ENCODE measurements at regions not wholly inside any gene's neighbourhood (a gene's known extent, or its start where the extent isn't known, plus 50 kb on each side); places are given as distances from the start of the nearest gene placed in this dataset.
"Not testable (repeated sequence)": the region's sequence is repeated elsewhere in the genome, so short reads cannot be mapped to it uniquely, and the experiment has no call there.

DNA sequence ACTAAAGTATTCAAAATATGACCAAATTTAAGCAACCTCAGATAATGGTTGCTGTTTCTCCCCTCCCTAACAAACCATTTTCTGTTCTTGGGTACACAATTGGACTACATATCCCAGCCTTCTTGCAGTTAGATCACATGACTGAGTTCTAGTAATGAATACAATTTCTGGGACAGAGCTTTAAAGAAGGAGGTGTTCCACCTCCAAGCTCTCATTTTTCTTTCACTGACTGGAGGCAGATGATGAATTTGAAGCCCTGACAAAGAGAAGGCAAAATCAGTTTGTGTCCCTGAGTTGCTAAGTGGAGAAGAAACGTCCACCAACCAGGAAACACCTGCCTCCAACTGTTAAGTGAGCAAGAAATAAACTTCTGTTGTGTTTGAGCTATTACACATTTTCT lies 117.2 kb downstream of the LCA5 start:
- Histone ChIP-seq H3K4me3 (peak overlapping the region in 1 of 10 experiments; percentile 11; a peak in 1 of 20 replicates), H3K27me3 (no peaks in the 10 kb centered on the region), H3K27ac (peak overlapping the region in 1 of 11 experiments; percentile 64; a peak in 2 of 22 replicates), H3K9ac (peak overlapping the region in 1 of 11 experiments; percentile 36; a peak in 1 of 22 replicates), H3K9me3 (replicated peaks in 1 of 11) (no peaks in the 10 kb centered on the region), H3K36me3 (no peaks in the 10 kb centered on the region), H4K20me1 (no peaks in the 10 kb centered on the region), H3K4me2 (peak overlapping the region in 8 of 11 experiments; percentile 17 to 72 (median 48); a peak in 11 of 22 replicates), H3K4me1 (peaks cover 0 to 27% (median 13%) of the 10 kb centered on the region in 10 experiments; a peak in 8 of 20 replicates)
- no peak for TF ChIP-seq Cebpa-rat (IDR thresholded peaks at IDR 0.05)

DNA sequence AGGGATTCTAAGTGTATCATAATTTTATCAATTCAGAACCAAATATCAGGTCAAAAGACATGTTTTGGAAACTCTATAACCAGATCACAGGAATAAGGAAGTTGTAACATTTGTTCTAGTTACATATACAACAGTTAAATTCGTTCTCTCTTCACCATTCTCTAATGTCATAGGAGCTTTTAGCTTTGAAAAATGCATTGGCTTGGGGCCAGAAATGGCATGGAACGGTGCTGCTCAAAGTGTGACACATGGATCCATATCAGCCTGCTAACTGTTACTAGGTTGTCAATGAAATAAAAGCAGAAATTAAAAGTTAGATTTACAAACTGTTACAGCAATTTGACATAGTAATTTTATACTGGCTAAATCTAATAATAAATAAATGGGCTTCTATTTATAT lies 120.3 kb downstream of the LCA5 start:
- H3K4me1 ChIP-seq, result peaks cover 0 to 22% (median 13%) of the 10 kb centered on the region in 10 experiments; a peak in 8 of 20 replicates
- TF ChIP-seq Cebpa-rat (IDR thresholded peaks at IDR 0.05), result no peak
- H3K4me2 ChIP-seq, result no peak overlapping the region

DNA sequence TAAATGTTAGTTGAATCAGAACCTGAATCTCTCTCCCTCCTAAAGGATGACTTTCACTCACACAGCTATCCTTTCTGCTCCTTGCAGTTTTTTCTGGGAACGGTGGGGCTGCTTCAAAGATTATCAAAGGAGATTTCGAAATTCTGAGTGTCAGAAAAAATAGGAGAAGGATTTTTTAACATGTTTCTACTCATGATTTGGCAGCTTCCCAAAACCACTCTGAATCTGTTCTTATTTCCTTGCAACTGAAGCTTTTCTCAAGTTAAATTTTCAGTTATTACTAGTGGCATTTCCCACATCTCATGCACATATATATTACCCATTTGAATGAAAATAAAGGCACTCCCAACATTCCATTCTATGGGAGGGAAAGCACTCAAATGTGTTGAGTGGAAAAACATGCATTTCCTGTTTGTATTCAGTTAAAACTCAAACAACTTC lies 123.6 kb downstream of the LCA5 start:
- Histone ChIP-seq H3K9ac (no peak overlapping the region), H3K4me2 (no peak overlapping the region; a peak in 1 of 22 replicates), H3K4me3 (no peak overlapping the region), H4K20me1 (no peaks in the 10 kb centered on the region), H3K36me3 (no peaks in the 10 kb centered on the region), H3K27ac (no peak overlapping the region), H3K4me1 (no peaks in the 10 kb centered on the region; a peak in 1 of 20 replicates), H3K9me3 (replicated peaks in 1 of 11) (no peaks in the 10 kb centered on the region), H3K27me3 (no peaks in the 10 kb centered on the region)
- no peak for TF ChIP-seq Cebpa-rat (IDR thresholded peaks at IDR 0.05)

More for the DNA sequence above, 120.3 kb downstream of the LCA5 start:
- Histone ChIP-seq H3K27ac (no peak overlapping the region), H3K36me3 (no peaks in the 10 kb centered on the region), H3K27me3 (no peaks in the 10 kb centered on the region), H4K20me1 (no peaks in the 10 kb centered on the region), H3K4me3 (no peak overlapping the region), H3K9me3 (replicated peaks in 1 of 11) (no peaks in the 10 kb centered on the region), H3K9ac (no peak overlapping the region)

DNA sequence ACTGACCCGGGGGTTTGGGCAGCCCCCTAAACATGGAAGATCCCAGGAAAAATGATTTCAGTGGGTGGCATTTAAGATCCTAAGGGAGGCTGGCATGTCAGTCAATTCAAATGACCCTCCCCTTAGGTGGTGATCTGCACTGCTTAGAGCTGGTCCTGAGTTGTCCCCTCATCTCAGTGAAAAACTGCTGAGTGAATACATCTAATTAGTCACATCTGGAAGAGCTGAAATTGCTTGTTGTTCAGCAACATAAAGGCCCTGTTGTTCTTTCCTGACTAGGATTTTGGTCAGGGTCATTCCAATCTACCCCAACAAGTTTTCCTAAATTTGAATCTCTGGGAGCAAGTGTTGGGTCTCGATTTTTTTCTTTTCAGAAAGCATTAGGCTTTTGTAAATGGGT lies 126.4 kb downstream of the LCA5 start:
- Histone ChIP-seq H3K4me3 (no peak overlapping the region), H4K20me1 (no peaks in the 10 kb centered on the region), H3K27me3 (no peaks in the 10 kb centered on the region), H3K4me2 (no peak overlapping the region), H3K9me3 (replicated peaks in 1 of 11) (no peaks in the 10 kb centered on the region), H3K36me3 (no peaks in the 10 kb centered on the region), H3K4me1 (no peaks in the 10 kb centered on the region), H3K9ac (no peak overlapping the region), H3K27ac (no peak overlapping the region)
- no peak for TF ChIP-seq Cebpa-rat (IDR thresholded peaks at IDR 0.05)

DNA sequence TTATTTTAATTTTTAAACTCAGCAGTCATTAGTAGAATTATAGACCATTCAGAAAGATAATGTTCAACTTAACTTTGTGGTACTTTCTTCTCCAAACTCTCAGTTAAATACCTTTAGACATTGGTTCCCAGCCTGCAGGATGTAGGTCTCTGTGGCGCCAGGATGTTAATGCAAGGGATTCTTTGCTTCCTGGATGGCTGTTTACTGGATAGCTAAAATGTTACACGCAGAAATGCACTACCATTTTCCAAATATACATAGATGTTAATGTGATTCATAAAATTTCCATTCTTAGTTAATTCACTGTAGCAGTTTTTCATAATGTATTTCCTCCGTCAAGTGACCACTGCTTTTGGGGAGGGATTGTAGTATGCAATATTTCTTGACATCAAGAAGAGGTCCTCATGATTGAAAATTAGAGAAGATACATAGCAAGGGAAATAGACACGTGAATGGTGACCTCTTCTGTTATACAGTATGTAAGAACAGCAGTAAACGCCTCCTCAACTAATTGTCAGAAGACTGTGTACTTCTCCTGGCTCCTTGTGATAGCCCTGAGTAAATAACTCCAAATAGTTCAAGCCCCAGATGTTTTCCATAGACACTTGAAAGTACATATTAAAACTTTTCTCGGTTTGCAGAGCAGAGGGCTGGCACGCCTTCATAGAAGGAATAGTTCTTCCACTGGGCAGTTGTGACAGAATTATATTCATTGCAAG lies 128.8 kb downstream of the LCA5 start:
- no peaks in the 10 kb centered on the region for H3K36me3 ChIP-seq
- no peaks in the 10 kb centered on the region for H4K20me1 ChIP-seq
- no peaks in the 10 kb centered on the region for H3K27me3 ChIP-seq
- no peak overlapping the region for H3K4me2 ChIP-seq
- H3K4me3 ChIP-seq, result no peak overlapping the region
- TF ChIP-seq Cebpa-rat (IDR thresholded peaks at IDR 0.05), result no peak
- H3K4me1 ChIP-seq, result no peaks in the 10 kb centered on the region
- H3K27ac ChIP-seq, result no peak overlapping the region
- no peak overlapping the region for H3K9ac ChIP-seq
- H3K9me3 ChIP-seq (replicated peaks in 1 of 11), result no peaks in the 10 kb centered on the region

DNA sequence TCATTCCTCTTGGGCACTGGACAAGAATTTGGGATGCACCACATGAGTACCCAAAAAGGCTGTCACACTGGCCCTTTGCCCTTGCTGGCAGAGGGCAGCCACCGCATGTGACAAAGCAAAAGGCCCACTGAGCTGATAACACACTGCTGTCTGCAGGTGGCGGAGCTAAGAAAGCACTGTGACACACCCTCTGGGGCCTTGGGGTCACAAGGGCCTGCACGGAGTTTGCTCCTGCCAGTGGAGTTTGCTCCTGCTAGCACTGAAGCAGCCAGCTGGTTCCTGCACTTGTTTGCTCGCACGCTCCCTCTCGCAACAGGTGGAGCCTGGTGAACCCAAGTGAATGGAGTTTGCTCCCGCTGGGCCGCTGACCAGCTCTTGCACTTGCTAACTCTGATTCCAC lies 132.6 kb downstream of the LCA5 start:
- Histone ChIP-seq H3K9me3 (replicated peaks in 1 of 11) (no peaks in the 10 kb centered on the region), H3K9ac (no peak overlapping the region), H3K27ac (no peak overlapping the region), H3K27me3 (no peaks in the 10 kb centered on the region), H3K4me3 (no peak overlapping the region), H3K4me2 (no peak overlapping the region), H3K4me1 (no peaks in the 10 kb centered on the region), H3K36me3 (no peaks in the 10 kb centered on the region), H4K20me1 (no peaks in the 10 kb centered on the region)
- no peak for TF ChIP-seq Cebpa-rat (IDR thresholded peaks at IDR 0.05)

DNA sequence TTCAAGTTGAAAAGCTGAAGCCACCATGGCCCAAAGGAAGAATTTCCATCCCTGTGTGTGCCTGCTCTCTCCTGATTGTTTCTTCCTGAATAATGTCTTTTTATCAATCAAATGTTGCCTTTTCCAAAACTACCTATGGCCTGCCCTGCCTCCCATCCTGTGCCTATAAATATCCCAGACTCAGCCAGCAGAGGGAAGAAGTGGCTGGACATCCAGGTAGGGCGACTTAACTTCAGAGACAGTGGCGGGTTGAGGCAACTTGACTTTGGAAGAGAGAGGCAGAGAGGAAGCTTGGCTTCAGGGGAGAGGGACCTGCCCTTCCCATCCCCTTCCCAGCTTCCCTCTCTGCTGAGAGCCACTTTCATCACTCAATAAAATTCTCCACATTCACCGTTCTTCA lies 133.0 kb downstream of the LCA5 start:
- no peaks in the 10 kb centered on the region for H3K36me3 ChIP-seq
- no peak overlapping the region for H3K9ac ChIP-seq
- no peaks in the 10 kb centered on the region for H4K20me1 ChIP-seq
- H3K4me2 ChIP-seq, result no peak overlapping the region
- H3K4me1 ChIP-seq, result no peaks in the 10 kb centered on the region
- H3K27me3 ChIP-seq, result no peaks in the 10 kb centered on the region
- TF ChIP-seq Cebpa-rat (IDR thresholded peaks at IDR 0.05), result no peak
- H3K4me3 ChIP-seq, result no peak overlapping the region
- H3K27ac ChIP-seq, result no peak overlapping the region
- H3K9me3 ChIP-seq (replicated peaks in 1 of 11), result no peaks in the 10 kb centered on the region

DNA sequence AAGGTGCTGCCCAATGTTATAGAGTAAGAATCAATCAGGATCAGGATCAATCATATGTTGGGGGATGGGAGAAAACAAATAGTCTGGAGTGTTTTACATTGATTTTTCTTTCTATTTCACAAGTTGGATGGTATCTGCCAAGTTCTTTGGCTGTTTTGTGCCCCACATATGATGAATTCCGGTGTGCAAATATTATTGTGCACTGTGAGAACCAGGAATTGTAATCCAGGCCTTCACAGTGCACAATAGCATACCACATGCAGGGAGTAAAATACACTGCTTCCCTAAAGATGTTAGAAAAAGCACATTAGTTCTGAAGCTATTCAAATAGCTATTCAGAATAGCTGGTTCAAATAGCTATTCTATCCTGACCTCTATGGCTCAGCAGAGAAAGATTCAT lies 133.7 kb downstream of the LCA5 start:
- no peaks in the 10 kb centered on the region for H3K36me3 ChIP-seq
- H3K9ac ChIP-seq, result no peak overlapping the region
- no peak for TF ChIP-seq Cebpa-rat (IDR thresholded peaks at IDR 0.05)
- no peaks in the 10 kb centered on the region for H3K9me3 ChIP-seq (replicated peaks in 1 of 11)
- H3K4me1 ChIP-seq, result no peaks in the 10 kb centered on the region
- no peak overlapping the region for H3K27ac ChIP-seq
- H3K4me2 ChIP-seq, result no peak overlapping the region
- H4K20me1 ChIP-seq, result no peaks in the 10 kb centered on the region
- no peaks in the 10 kb centered on the region for H3K27me3 ChIP-seq
- H3K4me3 ChIP-seq, result no peak overlapping the region

DNA sequence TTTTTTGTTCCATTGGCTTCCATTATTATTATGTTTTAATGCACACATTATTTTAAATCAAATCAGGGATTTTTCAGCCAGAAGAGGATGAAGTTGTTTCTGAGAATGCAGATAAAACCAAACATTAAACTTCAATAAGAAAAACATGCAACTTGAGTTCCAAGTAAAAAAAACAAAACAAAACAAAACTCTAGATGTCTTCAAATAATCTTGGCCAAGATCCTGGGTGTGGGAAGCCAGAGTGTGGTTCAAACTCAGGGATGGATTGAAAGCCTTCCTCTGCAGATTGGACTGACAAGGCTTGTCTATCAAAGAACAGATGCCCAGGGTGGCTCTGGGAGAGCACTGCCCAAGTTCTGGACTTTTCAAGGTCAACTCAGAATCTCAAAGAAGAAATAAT lies 134.1 kb downstream of the LCA5 start:
- Histone ChIP-seq H3K4me1 (no peaks in the 10 kb centered on the region), H4K20me1 (no peaks in the 10 kb centered on the region), H3K27me3 (no peaks in the 10 kb centered on the region), H3K4me3 (no peak overlapping the region), H3K36me3 (no peaks in the 10 kb centered on the region), H3K9ac (no peak overlapping the region), H3K27ac (no peak overlapping the region), H3K4me2 (no peak overlapping the region), H3K9me3 (replicated peaks in 1 of 11) (no peaks in the 10 kb centered on the region)
- TF ChIP-seq Cebpa-rat (IDR thresholded peaks at IDR 0.05), result no peak

DNA sequence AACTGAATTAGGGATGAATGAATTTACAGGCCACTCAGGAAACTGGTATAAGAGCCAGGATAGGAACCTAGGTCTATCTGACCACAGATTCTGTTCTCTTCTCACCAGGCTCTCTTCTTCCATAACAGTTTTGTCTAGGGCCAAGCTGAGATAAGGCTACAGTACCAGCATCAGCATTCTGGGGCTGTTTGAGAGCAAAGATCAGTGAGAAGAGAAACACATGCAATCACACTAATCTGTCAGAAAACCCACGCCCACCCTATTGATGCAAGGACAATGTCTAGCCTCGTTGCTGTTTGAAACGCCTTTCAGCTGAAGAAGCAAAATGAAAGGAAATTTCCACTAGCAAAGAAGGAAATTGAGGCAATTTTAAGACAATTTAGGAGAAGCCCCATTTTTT lies 137.7 kb downstream of the LCA5 start:
- TF ChIP-seq Cebpa-rat (IDR thresholded peaks at IDR 0.05), result no peak
- Histone ChIP-seq H3K27me3 (no peaks in the 10 kb centered on the region), H3K9me3 (replicated peaks in 1 of 11) (no peaks in the 10 kb centered on the region), H3K4me3 (no peak overlapping the region), H4K20me1 (no peaks in the 10 kb centered on the region), H3K9ac (no peak overlapping the region), H3K4me2 (no peak overlapping the region), H3K36me3 (no peaks in the 10 kb centered on the region), H3K27ac (no peak overlapping the region), H3K4me1 (no peaks in the 10 kb centered on the region)

DNA sequence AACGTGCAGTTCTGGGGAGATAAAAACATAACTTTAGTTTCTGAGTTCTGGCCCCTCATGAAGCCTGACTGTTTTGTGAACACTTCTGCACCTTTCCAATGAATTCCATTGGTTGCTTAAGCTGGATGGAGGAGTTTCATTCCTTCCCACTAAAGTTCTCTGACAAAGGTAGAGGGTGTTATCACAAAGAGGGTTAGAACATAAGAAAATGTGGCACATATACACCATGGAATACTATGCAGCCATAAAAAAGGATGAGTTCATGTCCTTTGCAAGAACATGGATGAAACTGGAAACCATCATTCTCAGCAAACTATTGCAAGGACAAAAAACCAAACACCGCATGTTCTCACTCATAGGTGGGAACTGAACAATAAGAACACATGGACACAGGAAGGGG lies 138.6 kb downstream of the LCA5 start:
- not testable (repeated sequence) for H3K4me2 ChIP-seq; H3K27me3 ChIP-seq; H3K9ac ChIP-seq; H3K4me3 ChIP-seq; H3K9me3 ChIP-seq (replicated peaks in 1 of 11); H3K36me3 ChIP-seq; H3K27ac ChIP-seq; H4K20me1 ChIP-seq; H3K4me1 ChIP-seq
